RWPE1 (cell line): ENCODE measurements at regions not wholly inside any gene's neighbourhood (a gene's known extent, or its start where the extent isn't known, plus 50 kb on each side); places are given as distances from the start of the nearest gene placed in this dataset.
A peak's percentile ranks its signal among the peaks of the same experiment; 100 is the strongest.

Experiments
- CTCF ChIA-PET: fragments of 350-600 bp; sonication (Branson Sonifier 250); formaldehyde crosslinking; extraction: SDS; loops from one replicate; lab custom pipeline; 2021; lab: Yijun Ruan, JAX
- POLR2A ChIA-PET: fragments of 400-600 bp; formaldehyde crosslinking; extraction: SDS; loops from one replicate; lab custom pipeline; 2020; ENCODE audit warnings: antibody characterized with exemption; ENCODE audit not compliant: low non-redundant PET; lab: Yijun Ruan, JAX
- DNase-seq: peaks from one replicate; pipeline ENCODE4 v3.0.0; 2012; ENCODE audit warnings: low spot score
- H3K27ac ChIP-seq: fragments of 450-650 bp; 2 replicates; pipeline ENCODE4 v1.5.1; 2017
- TF ChIP-seq, protein P1 (sequence below): fragments of 450-650 bp; conservative IDR thresholded peaks from 2 replicates; pipeline ENCODE4 v1.5.1; 2017; ENCODE audit warnings: low read depth, mild to moderate bottlenecking

DNA sequence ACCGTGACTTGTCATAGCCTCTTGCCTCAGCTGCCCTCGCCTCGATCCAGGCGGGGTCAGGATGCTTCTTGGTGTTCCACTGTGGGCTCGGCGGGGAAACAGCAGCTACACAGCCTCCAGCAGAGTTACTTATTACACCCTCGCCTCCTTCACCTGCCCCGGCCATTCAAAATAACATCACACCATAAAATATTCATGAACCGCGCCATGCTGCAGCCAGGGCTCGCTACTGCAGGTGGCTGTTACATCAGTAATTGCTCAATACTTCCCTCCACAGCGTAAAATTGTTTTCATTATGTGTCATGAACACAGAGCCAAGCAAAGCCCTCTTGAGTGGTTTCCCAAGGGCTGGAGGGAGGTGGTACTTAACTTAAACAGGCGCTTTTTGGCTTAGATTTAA is 241.5 kb upstream of the SP8 start:
- CTCF ChIA-PET: no interaction called here
- POLR2A ChIA-PET: no interaction called here
- TF ChIP-seq, protein P1, sequence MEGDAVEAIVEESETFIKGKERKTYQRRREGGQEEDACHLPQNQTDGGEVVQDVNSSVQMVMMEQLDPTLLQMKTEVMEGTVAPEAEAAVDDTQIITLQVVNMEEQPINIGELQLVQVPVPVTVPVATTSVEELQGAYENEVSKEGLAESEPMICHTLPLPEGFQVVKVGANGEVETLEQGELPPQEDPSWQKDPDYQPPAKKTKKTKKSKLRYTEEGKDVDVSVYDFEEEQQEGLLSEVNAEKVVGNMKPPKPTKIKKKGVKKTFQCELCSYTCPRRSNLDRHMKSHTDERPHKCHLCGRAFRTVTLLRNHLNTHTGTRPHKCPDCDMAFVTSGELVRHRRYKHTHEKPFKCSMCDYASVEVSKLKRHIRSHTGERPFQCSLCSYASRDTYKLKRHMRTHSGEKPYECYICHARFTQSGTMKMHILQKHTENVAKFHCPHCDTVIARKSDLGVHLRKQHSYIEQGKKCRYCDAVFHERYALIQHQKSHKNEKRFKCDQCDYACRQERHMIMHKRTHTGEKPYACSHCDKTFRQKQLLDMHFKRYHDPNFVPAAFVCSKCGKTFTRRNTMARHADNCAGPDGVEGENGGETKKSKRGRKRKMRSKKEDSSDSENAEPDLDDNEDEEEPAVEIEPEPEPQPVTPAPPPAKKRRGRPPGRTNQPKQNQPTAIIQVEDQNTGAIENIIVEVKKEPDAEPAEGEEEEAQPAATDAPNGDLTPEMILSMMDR: no peak
- no peak for DNase-seq
- no peak overlapping the region for H3K27ac ChIP-seq

DNA sequence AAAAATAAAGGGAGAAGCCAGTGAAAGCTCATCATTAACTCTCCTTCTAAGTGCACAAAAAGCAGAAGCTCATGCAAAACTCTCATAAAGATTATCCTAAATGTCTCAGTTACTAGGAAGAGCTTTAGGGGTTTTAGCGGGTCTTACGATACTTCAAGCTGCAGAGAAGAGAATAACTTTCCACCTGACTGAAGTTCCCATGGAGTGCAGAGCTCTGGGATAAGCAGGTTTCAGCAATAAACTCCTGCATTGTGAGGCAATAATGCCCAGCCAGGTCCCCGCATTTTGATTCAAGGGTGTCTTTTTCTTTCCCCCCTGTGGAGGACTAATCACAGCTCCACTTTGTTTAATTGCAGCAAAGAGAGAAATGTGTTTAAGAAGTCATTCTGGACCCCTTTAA is 241.9 kb upstream of the SP8 start:
- no peak for DNase-seq
- TF ChIP-seq, protein P1: no peak
- ChIA-PET CTCF (no interaction called here), POLR2A (no interaction called here)
- H3K27ac ChIP-seq: no peak overlapping the region

DNA sequence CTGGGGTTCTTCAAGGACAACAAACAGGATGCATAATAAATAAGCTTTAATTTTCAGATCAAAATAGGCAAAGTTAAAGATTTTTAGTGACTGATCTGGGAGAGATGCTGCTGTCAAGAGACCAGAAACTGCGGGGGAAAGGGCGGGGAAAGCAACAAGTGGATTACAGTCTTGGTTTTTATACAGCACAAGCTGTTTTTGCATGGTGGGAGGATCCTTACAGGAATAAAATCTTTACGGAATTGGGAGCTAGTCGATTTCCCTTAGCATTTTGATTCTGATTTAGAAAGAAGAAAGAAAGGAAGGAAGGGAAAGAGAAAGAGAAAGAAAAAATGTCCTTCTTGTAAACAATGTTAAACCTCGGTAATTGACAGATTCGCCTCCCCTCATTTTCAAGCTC is 242.3 kb upstream of the SP8 start:
- no peak overlapping the region for H3K27ac ChIP-seq
- DNase-seq: no peak
- POLR2A ChIA-PET: no interaction called here

DNA sequence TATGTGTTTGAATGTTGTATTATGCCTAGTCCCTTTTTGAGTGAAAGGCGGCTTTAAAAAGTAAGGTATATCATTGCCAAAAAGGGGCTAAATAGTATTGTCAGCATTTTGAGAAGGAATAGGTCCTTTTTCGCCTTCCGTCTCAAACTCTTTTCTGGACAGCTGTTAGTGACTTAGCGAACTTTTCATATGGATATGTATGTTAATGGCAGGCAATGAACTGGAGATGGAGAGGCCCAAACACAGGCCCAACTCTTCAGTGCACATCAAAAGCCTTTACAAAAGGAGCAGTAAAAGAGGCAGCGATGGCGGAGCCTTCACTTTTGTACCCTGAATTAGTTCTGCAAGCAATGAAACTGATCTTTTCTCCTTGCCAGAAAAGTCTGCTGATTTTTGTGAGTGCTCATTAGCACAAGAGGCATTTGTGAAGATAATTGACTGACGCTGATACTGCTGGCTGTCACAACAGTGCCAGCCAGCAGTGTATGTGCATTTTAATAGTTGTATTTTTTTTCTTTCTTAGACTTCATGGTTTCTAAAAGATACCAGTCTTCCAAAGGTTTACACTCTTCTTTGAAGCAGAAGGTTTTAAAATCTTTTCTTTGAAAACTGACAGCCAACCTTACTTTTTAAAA is 243.7 kb upstream of the SP8 start:
- no peak for DNase-seq
- no peak overlapping the region for H3K27ac ChIP-seq
- CTCF ChIA-PET: no interaction called here
- POLR2A ChIA-PET: no interaction called here
- TF ChIP-seq, protein P1: no peak

More for the DNA sequence above, 242.3 kb upstream of the SP8 start:
- TF ChIP-seq, protein P1: no peak
- CTCF ChIA-PET: no interaction called here

DNA sequence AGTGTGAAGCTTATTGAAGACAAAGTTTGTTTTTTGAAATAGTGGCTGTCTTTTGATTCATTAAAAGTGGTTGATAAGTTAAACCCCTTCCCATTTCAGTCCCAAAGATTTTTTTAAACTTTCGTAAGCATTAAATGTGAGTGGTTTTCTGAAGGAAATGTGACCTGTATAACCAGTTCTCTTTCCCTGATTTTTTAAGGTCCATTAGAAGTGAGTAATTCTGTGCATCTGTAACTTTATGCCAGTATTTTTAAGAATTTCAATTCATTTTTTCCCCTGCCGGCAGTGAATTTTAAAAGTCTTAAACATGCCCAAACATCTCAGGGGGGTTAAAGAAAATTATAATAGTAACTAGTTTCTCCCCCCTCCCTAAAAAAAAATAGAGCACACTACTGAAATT is 254.6 kb upstream of the SP8 start:
- POLR2A ChIA-PET: no interaction called here
- DNase-seq: no peak
- TF ChIP-seq, protein P1: no peak
- CTCF ChIA-PET: no interaction called here
- H3K27ac ChIP-seq: no peak overlapping the region

DNA sequence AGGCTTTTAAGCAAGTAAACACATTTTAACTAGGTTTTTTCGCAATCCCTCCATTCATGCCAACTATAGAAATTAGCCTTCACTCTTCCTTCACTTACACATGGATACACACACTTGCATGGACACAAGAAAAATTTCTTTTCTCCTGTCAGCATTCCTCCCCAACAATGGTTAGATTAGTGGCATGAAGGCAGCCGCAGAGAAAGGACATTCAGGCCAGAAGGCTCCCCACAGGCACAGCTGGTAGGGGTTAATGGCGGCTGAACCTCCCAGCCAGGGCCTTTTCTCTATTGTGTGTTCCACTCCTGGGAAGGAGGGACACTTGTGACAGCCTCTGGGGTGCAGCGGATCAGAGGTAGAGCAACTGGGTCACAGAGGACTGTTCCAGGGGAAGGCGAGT is 255.0 kb upstream of the SP8 start:
- H3K27ac ChIP-seq: no peak overlapping the region
- TF ChIP-seq, protein P1: no peak
- no peak for DNase-seq
- POLR2A ChIA-PET: no interaction called here
- CTCF ChIA-PET: no interaction called here

DNA sequence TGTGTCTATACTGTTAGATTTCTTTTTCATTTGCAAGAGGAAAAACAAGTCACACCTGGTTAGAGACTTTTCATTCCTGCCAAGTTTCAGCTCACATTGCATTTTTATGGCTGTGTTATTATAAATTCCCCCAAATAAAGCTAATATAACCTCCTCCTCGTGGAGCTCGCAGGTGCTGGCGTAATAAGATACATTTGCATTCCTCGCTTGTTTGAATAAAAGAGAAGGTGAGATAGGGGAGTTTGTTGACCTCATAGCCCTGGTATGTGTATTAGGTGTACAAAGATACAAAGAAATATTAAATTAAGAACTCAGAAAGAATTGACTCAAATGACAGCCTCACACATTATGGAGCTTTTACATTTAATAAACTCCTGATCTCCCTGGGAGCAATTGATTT is 257.7 kb upstream of the SP8 start:
- CTCF ChIA-PET: no interaction called here
- no peak overlapping the region for H3K27ac ChIP-seq
- TF ChIP-seq, protein P1: no peak
- POLR2A ChIA-PET: no interaction called here
- peak; percentile 10 for DNase-seq
